GM12878 (cell line): ENCODE measurements at regions not wholly inside any gene's neighbourhood (a gene's known extent, or its start where the extent isn't known, plus 50 kb on each side); places are given as distances from the start of the nearest gene placed in this dataset.

Experiments
- ATAC-seq: fragments of 200-7000 bp; cut with Tn5 transposase; 3 replicates; pipeline ENCODE4 v1.9.1; 2020; ENCODE audit warnings: mild to moderate bottlenecking, moderate library complexity
- BruUV-seq: library from RNA; stranded (reverse); fragments of 400-500 nt; replicated peaks from 2 replicates; lab custom pipeline; 2021; lab: Mats Ljungman, UMichigan
- CTCF ChIA-PET: fragments of 300-600 bp; sonication (Branson Sonifier 250); formaldehyde crosslinking; extraction: SDS; loops from one replicate; lab custom pipeline; 2021; ENCODE audit warnings: inconsistent platforms; lab: Yijun Ruan, JAX
- POLR2A ChIA-PET: fragments of 350-600 bp; formaldehyde crosslinking; extraction: SDS; loops from one replicate; lab custom pipeline; 2021; ENCODE audit warnings: inconsistent platforms; lab: Charles Lee
- RAD21 ChIA-PET: fragments of 300-600 bp; sonication (Branson Sonifier 250); formaldehyde crosslinking; loops from one replicate; lab custom pipeline; 2023; ENCODE audit warnings: antibody characterized with exemption; ENCODE audit not compliant: unreplicated experiment; lab: Charles Lee
- SMC1A ChIA-PET: fragments of 300-600 bp; sonication (Branson Sonifier 250); formaldehyde crosslinking; loops from one replicate; lab custom pipeline; 2023; ENCODE audit not compliant: unreplicated experiment, uncharacterized antibody; lab: Charles Lee
- DNase-seq: peaks from one replicate; pipeline ENCODE4 v3.0.0-alpha.2; 2011; ENCODE audit warnings: low read depth, low spot score
- FAIRE-seq: peaks from 3 replicates; lab custom pipeline; 2011; peaks lifted over from hg19 to GRCh38; lab: Jason Lieb, UNC
- H2AFZ ChIP-seq: 2 replicates; pipeline ENCODE4 v1.6.0; 2011; ENCODE audit warnings: low read depth, low read length, control low read depth; ENCODE audit not compliant: control insufficient read depth
- H3K27ac ChIP-seq: 2 replicates; pipeline ENCODE4 v1.5.1; 2011; ENCODE audit warnings: control low read depth; ENCODE audit not compliant: control insufficient read depth, insufficient read depth
- H3K27me3 ChIP-seq, 2 experiments: replicated peaks in 1 of 2; 2 replicates each; pipeline versions ENCODE4 v1.6.0 to v1.6.1; 2011; ENCODE audit warnings: low read length in 1 of 2; ENCODE audit not compliant: control insufficient read depth in 2 of 2, insufficient read depth in 2 of 2
- H3K36me3 ChIP-seq, 2 experiments: 2 replicates each; pipeline ENCODE4 v1.5.1; 2011; ENCODE audit warnings: low read length in 1 of 2; ENCODE audit not compliant: control insufficient read depth in 2 of 2, insufficient read depth in 2 of 2
- H3K4me1 ChIP-seq: 2 replicates; pipeline ENCODE4 v1.6.1; 2011; ENCODE audit warnings: mild to moderate bottlenecking, low read length, moderate library complexity, mixed read lengths; ENCODE audit not compliant: control insufficient read depth, insufficient read depth
- H3K4me2 ChIP-seq: 2 replicates; pipeline ENCODE4 v1.6.0; 2011; ENCODE audit warnings: control low read depth; ENCODE audit not compliant: control insufficient read depth, insufficient read depth
- H3K4me3 ChIP-seq: fragments of 200-600 bp; sonication (generic); 2 replicates; pipeline ENCODE4 v1.5.1; 2016
- H3K79me2 ChIP-seq: 2 replicates; pipeline ENCODE4 v1.6.0; 2011; ENCODE audit warnings: low read length; ENCODE audit not compliant: control insufficient read depth, insufficient read depth
- H3K9ac ChIP-seq: 2 replicates; pipeline ENCODE4 v1.8.0; 2011; ENCODE audit warnings: low read length, control low read depth, mixed read lengths; ENCODE audit not compliant: control insufficient read depth, insufficient read depth
- H3K9me3 ChIP-seq: replicated peaks from 3 replicates; pipeline ENCODE4 v1.5.1; 2011; ENCODE audit warnings: mild to moderate bottlenecking, low read length; ENCODE audit not compliant: control insufficient read depth, insufficient read depth
- H4K20me1 ChIP-seq: 2 replicates; pipeline ENCODE4 v1.6.0; 2011; ENCODE audit not compliant: control insufficient read depth, insufficient read depth
- CHD4 ChIP-seq: fragments of 200-600 bp; sonication (generic); IDR thresholded peaks from 2 replicates; pipeline ENCODE4 v1.6.1; 2016; ENCODE audit warnings: mild to moderate bottlenecking
- EZH2 ChIP-seq: IDR thresholded peaks from 2 replicates; pipeline ENCODE4 v1.6.1; 2012; ENCODE audit warnings: low read depth, mild to moderate bottlenecking, control low read depth, inconsistent platforms, low read length, borderline replicate concordance; ENCODE audit not compliant: control insufficient read depth
- IKZF2 ChIP-seq, 2 experiments: fragments of 450-650 bp; IDR thresholded peaks; 2 replicates each; pipeline ENCODE4 v1.6.1; 2017; ENCODE audit warnings: mild to moderate bottlenecking in 2 of 2, moderate library complexity in 2 of 2
- SREBF1 ChIP-seq: IDR thresholded peaks from 2 replicates; pipeline ENCODE4 v1.6.1; 2012; ENCODE audit warnings: mild to moderate bottlenecking, low read length
- SRF ChIP-seq, 2 experiments: IDR thresholded peaks; 2 replicates each; pipeline ENCODE4 v1.6.1; 2011; ENCODE audit warnings: low read depth in 2 of 2, low read length in 2 of 2, mild to moderate bottlenecking in 1 of 2, moderate library complexity in 1 of 2
- WGBS: methylation state at CpG from one replicate; pipeline ENCODE4 v1.1.6; 2016; ENCODE audit warnings: low lambda C conversion rate; ENCODE audit not compliant: insufficient replicate concordance, insufficient coverage; ENCODE audit errors: missing lambda C conversion rate; 5-methylcytosine and 5-hydroxymethylcytosine counted together
- in situ Hi-C: fragments of 300-500 bp; cut with MboI; formaldehyde crosslinking; loops from 9 replicates; pipeline ENCODE4 v1.14.3; 2018; ENCODE audit warnings: mixed read lengths
- intact Hi-C: fragments of 100-400 bp; cut with micrococcal nuclease; formaldehyde crosslinking; loops from one replicate; pipeline ENCODE4 v1.14.2; 2022; ENCODE audit not compliant: unreplicated experiment
- TF ChIP-seq, protein P1 (sequence below): fragments of 450-650 bp; formaldehyde crosslinking; IDR thresholded peaks from 2 replicates; pipeline ENCODE4 v1.4.0; 2020; ENCODE audit warnings: mild to moderate bottlenecking, moderate library complexity

DNA sequence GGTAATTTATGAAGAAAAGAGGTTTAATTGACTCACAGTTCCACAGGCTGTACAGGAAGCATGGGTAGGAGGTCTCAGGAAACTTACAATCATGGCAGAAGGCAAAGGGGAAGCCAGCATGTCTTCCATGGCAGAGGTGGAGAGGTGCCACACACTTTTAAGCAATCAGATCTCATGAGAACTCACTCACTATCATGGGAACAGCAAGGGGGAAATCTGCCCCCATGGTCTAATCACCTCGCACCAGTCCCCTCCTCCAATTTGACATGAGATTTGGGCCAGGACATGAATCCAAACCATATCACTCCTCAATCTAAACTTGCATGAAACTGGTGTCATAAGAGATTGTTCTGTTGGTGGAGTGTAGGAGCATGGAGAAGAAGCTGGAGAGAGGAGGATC is 51.6 kb upstream of the CCN6 start:
- intact Hi-C loops, result no loop called here
- H3K27ac ChIP-seq, result no peak overlapping the region
- no TSS peak for BruUV-seq
- POLR2A ChIA-PET, result no interaction called here
- no peak for ATAC-seq
- no peaks in the 10 kb centered on the region for H3K27me3 ChIP-seq
- H3K9ac ChIP-seq, result no peak overlapping the region
- 35% methylated on average over 1 of the region's 1 CpG for whole genome bisulfite sequencing
- in situ Hi-C loops, result no loop called here
- DNase-seq, result no peak
- no peaks in the 10 kb centered on the region for H3K36me3 ChIP-seq
- H2AFZ ChIP-seq, result no peak overlapping the region
- no peak overlapping the region for H3K4me2 ChIP-seq
- H3K79me2 ChIP-seq, result no peaks in the 10 kb centered on the region
- no peaks in the 10 kb centered on the region for H4K20me1 ChIP-seq
- CTCF ChIA-PET, result interaction anchor here (0.6 to 1.1 kb wide), 2 partner anchors 9 to 292 kb away, joined by 3 read pairs; no protein-coding TSS in a partner anchor
- no peak for FAIRE-seq
- RAD21 ChIA-PET, result interaction anchor here (1.0 kb wide), 1 partner anchor 292 kb away, joined by 3 read pairs; no protein-coding TSS in a partner anchor
- TF ChIP-seq SREBF1 (no peak), IKZF2 (IDR thresholded peaks at IDR 0.05) (no peak), EZH2 (no peak), SRF (IDR thresholded peaks at IDR 0.05; ENCODE audit: low read depth in 2 of 2, low read length in 2 of 2) (no peak), CHD4 (no peak)
- TF ChIP-seq, protein P1, sequence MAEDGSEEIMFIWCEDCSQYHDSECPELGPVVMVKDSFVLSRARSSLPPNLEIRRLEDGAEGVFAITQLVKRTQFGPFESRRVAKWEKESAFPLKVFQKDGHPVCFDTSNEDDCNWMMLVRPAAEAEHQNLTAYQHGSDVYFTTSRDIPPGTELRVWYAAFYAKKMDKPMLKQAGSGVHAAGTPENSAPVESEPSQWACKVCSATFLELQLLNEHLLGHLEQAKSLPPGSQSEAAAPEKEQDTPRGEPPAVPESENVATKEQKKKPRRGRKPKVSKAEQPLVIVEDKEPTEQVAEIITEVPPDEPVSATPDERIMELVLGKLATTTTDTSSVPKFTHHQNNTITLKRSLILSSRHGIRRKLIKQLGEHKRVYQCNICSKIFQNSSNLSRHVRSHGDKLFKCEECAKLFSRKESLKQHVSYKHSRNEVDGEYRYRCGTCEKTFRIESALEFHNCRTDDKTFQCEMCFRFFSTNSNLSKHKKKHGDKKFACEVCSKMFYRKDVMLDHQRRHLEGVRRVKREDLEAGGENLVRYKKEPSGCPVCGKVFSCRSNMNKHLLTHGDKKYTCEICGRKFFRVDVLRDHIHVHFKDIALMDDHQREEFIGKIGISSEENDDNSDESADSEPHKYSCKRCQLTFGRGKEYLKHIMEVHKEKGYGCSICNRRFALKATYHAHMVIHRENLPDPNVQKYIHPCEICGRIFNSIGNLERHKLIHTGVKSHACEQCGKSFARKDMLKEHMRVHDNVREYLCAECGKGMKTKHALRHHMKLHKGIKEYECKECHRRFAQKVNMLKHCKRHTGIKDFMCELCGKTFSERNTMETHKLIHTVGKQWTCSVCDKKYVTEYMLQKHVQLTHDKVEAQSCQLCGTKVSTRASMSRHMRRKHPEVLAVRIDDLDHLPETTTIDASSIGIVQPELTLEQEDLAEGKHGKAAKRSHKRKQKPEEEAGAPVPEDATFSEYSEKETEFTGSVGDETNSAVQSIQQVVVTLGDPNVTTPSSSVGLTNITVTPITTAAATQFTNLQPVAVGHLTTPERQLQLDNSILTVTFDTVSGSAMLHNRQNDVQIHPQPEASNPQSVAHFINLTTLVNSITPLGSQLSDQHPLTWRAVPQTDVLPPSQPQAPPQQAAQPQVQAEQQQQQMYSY (CRISPR knock-in tag), result no peak
- no peak overlapping the region for H3K4me3 ChIP-seq
- no peaks in the 10 kb centered on the region for H3K4me1 ChIP-seq
- no peaks in the 10 kb centered on the region; the same call in 2 of the 3 replicates for H3K9me3 ChIP-seq
- SMC1A ChIA-PET, result interaction anchor here (1.0 to 1.4 kb wide), 3 partner anchors 15 to 293 kb away, joined by 3 to 6 read pairs (median 3); no protein-coding TSS in a partner anchor
